Neural cell (in vitro differentiated cells): ENCODE measurements at regions not wholly inside any gene's neighbourhood (a gene's known extent, or its start where the extent isn't known, plus 50 kb on each side); places are given as distances from the start of the nearest gene placed in this dataset.

ENCODE experiments used
- H2AFZ ChIP-seq: fragments of 200-600, 300-800 bp; sonication (generic), shearing (Covaris generic); 2 replicates; pipeline ENCODE4 v1.6.0; 2014; ENCODE audit warnings: low read depth, mild to moderate bottlenecking, antibody characterized with exemption, low read length, moderate library complexity
- H3F3A ChIP-seq: fragments of 200-600 bp; shearing (Covaris generic); 2 replicates; pipeline ENCODE4 v1.6.1; 2016; ENCODE audit warnings: mild to moderate bottlenecking, moderate library complexity, mixed read lengths, antibody characterized with exemption, low read length; ENCODE audit not compliant: insufficient read depth, poor library complexity, severe bottlenecking
- H3K27ac ChIP-seq: fragments of 200-600, 300-800 bp; sonication (generic), shearing (Covaris generic); 2 replicates; pipeline ENCODE4 v1.5.1; 2014; ENCODE audit warnings: mild to moderate bottlenecking, low read length, moderate library complexity
- H3K27me3 ChIP-seq: fragments of 300-800, 200-600 bp; sonication (generic), shearing (Covaris generic); 2 replicates; pipeline ENCODE4 v1.6.0; 2014; ENCODE audit warnings: mild to moderate bottlenecking, low read depth, low read length, moderate library complexity; ENCODE audit not compliant: insufficient read depth
- H3K36me3 ChIP-seq: fragments of 300-800, 200-600 bp; sonication (generic), shearing (Covaris generic); 2 replicates; pipeline ENCODE4 v1.5.1; 2014; ENCODE audit warnings: mild to moderate bottlenecking, antibody characterized with exemption, low read length, moderate library complexity; ENCODE audit not compliant: insufficient read depth
- H3K4me2 ChIP-seq: fragments of 300-800, 200-600 bp; sonication (generic), shearing (Covaris generic); 2 replicates; pipeline ENCODE4 v1.6.0; 2014; ENCODE audit warnings: mild to moderate bottlenecking, low read length
- H3K4me3 ChIP-seq: fragments of 300-800, 200-600 bp; sonication (generic), shearing (Covaris generic); 2 replicates; pipeline ENCODE4 v1.5.1; 2014; ENCODE audit warnings: mild to moderate bottlenecking, low read length, moderate library complexity
- H3K79me2 ChIP-seq: fragments of 200-600 bp; shearing (Covaris generic); replicated peaks from 2 replicates; pipeline ENCODE4 v1.6.0; 2014; ENCODE audit warnings: mild to moderate bottlenecking, low read length, moderate library complexity; ENCODE audit not compliant: insufficient read depth
- H3K9ac ChIP-seq: fragments of 300-800, 200-600 bp; sonication (generic), shearing (Covaris generic); 2 replicates; pipeline ENCODE4 v1.6.1; 2016; ENCODE audit warnings: mild to moderate bottlenecking, low read length, mixed read lengths
- H3K9me2 ChIP-seq: fragments of 200-600 bp; shearing (Covaris generic); 2 replicates; pipeline ENCODE4 v1.6.1; 2016; ENCODE audit warnings: mild to moderate bottlenecking, low read length, mixed read lengths; ENCODE audit not compliant: insufficient read depth
- H3K9me3 ChIP-seq: fragments of 200-600, 300-800 bp; sonication (generic), shearing (Covaris generic); 2 replicates; pipeline ENCODE4 v1.6.1; 2016; ENCODE audit warnings: mild to moderate bottlenecking, mixed run types, low read length, moderate library complexity, mixed read lengths
- H4K20me1 ChIP-seq: fragments of 200-600 bp; shearing (Covaris generic); 2 replicates; pipeline ENCODE4 v1.6.1; 2016; ENCODE audit warnings: mild to moderate bottlenecking, mixed run types; ENCODE audit not compliant: insufficient read depth
- EP300 ChIP-seq: fragments of 450-650 bp; conservative IDR thresholded peaks from 2 replicates; pipeline ENCODE4 v1.6.1; 2014; ENCODE audit warnings: antibody characterized with exemption, mild to moderate bottlenecking, moderate library complexity; ENCODE audit not compliant: poor library complexity, severe bottlenecking
- EZH2 ChIP-seq: fragments of 200-600, 300-800 bp; shearing (Covaris generic), sonication (generic); IDR thresholded peaks from 2 replicates; pipeline ENCODE4 v1.6.1; 2014; ENCODE audit warnings: antibody characterized with exemption, low read length, borderline replicate concordance, mild to moderate bottlenecking; ENCODE audit not compliant: insufficient read depth, poor library complexity, severe bottlenecking
- MXI1 ChIP-seq: fragments of 450-650 bp; conservative IDR thresholded peaks from 2 replicates; pipeline ENCODE4 v1.6.1; 2014; ENCODE audit warnings: antibody characterized with exemption, mild to moderate bottlenecking; ENCODE audit not compliant: poor library complexity, severe bottlenecking
- POLR2AphosphoS5 ChIP-seq: IDR thresholded peaks from 2 replicates; pipeline ENCODE4 v1.6.1; 2012
- RAD21 ChIP-seq: fragments of 450-650 bp; conservative IDR thresholded peaks from 2 replicates; pipeline ENCODE4 v1.6.1; 2014; ENCODE audit warnings: antibody characterized with exemption, mild to moderate bottlenecking, moderate library complexity
- SMC3 ChIP-seq: fragments of 450-650 bp; conservative IDR thresholded peaks from 2 replicates; pipeline ENCODE4 v1.6.1; 2014; ENCODE audit warnings: antibody characterized with exemption, mild to moderate bottlenecking, moderate library complexity; ENCODE audit not compliant: poor library complexity
- TAF1 ChIP-seq: IDR thresholded peaks from 2 replicates; pipeline ENCODE4 v1.6.1; 2012; ENCODE audit warnings: low read depth
- TF ChIP-seq, protein P1 (sequence below): fragments of 450-650 bp; IDR thresholded peaks from 2 replicates; pipeline ENCODE4 v1.5.1; 2014; ENCODE audit warnings: antibody characterized with exemption, mild to moderate bottlenecking, moderate library complexity; ENCODE audit not compliant: poor library complexity, severe bottlenecking
- TF ChIP-seq, protein P2 (sequence below): IDR thresholded peaks from 2 replicates; pipeline ENCODE4 v1.6.1; 2012; ENCODE audit warnings: borderline replicate concordance

DNA sequence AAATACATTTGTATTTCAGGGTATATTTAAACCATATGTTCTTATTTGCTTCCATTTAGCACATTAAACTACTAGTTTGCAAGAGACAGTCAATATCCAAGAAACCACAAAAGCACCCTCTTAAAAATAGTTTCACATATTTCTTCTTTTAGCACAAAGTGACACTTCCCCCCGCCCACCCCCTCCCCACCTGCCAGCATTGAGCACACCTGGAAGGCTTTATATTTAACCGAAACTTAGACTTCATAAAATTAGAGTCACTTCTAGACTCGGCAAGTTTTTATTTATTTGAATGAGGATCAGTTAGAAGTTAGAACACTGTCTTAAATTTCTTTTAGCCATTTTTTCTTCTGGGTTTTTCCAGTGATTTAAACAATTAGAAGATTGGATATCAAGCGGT lies 355.9 kb upstream of the FIGN start:
- Histone ChIP-seq H3K9ac (no peak overlapping the region), H3K36me3 (no peaks in the 10 kb centered on the region), H3K9me3 (no peaks in the 10 kb centered on the region), H3K4me3 (no peak overlapping the region), H3K9me2 (no peaks in the 10 kb centered on the region), H3K79me2 (no peaks in the 10 kb centered on the region), H4K20me1 (no peaks in the 10 kb centered on the region), H3K27me3 (no peaks in the 10 kb centered on the region), H3K4me2 (no peak overlapping the region), H2AFZ (no peak overlapping the region), H3F3A (no peaks in the 10 kb centered on the region), H3K27ac (no peak overlapping the region)
- TF ChIP-seq, protein P1, sequence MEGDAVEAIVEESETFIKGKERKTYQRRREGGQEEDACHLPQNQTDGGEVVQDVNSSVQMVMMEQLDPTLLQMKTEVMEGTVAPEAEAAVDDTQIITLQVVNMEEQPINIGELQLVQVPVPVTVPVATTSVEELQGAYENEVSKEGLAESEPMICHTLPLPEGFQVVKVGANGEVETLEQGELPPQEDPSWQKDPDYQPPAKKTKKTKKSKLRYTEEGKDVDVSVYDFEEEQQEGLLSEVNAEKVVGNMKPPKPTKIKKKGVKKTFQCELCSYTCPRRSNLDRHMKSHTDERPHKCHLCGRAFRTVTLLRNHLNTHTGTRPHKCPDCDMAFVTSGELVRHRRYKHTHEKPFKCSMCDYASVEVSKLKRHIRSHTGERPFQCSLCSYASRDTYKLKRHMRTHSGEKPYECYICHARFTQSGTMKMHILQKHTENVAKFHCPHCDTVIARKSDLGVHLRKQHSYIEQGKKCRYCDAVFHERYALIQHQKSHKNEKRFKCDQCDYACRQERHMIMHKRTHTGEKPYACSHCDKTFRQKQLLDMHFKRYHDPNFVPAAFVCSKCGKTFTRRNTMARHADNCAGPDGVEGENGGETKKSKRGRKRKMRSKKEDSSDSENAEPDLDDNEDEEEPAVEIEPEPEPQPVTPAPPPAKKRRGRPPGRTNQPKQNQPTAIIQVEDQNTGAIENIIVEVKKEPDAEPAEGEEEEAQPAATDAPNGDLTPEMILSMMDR: no peak
- no peak for TF ChIP-seq POLR2AphosphoS5

DNA sequence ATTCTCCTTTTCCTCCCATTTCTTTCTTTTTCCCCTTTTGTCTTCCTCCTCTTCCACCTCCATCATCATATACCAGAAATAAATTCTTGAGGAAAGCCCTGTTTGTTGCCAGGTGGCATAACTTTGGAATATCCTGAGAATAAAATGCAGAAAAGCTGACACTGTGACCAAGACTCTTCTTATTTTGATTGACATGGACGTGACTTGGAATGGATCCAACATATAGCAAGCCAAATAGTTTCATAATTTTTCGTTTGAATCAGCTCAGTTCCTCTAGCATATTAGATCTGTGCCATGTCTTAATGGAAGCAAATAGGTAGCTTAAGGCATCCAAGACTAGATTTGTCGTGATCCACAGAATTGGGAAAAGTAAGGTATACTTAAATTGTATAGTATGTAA lies 354.7 kb upstream of the FIGN start:
- Histone ChIP-seq H3K27me3 (no peaks in the 10 kb centered on the region), H3K9me3 (no peaks in the 10 kb centered on the region), H3K9ac (no peak overlapping the region), H2AFZ (no peak overlapping the region), H3K9me2 (no peaks in the 10 kb centered on the region), H4K20me1 (no peaks in the 10 kb centered on the region), H3K79me2 (no peaks in the 10 kb centered on the region), H3K36me3 (no peaks in the 10 kb centered on the region), H3F3A (no peaks in the 10 kb centered on the region), H3K4me2 (no peak overlapping the region), H3K4me3 (no peak overlapping the region), H3K27ac (no peak overlapping the region)
- TF ChIP-seq POLR2AphosphoS5 (no peak), RAD21 (no peak), SMC3 (no peak), MXI1 (no peak), TAF1 (no peak), EP300 (no peak), EZH2 (no peak)
- TF ChIP-seq, protein P1: no peak
- TF ChIP-seq, protein P2, sequence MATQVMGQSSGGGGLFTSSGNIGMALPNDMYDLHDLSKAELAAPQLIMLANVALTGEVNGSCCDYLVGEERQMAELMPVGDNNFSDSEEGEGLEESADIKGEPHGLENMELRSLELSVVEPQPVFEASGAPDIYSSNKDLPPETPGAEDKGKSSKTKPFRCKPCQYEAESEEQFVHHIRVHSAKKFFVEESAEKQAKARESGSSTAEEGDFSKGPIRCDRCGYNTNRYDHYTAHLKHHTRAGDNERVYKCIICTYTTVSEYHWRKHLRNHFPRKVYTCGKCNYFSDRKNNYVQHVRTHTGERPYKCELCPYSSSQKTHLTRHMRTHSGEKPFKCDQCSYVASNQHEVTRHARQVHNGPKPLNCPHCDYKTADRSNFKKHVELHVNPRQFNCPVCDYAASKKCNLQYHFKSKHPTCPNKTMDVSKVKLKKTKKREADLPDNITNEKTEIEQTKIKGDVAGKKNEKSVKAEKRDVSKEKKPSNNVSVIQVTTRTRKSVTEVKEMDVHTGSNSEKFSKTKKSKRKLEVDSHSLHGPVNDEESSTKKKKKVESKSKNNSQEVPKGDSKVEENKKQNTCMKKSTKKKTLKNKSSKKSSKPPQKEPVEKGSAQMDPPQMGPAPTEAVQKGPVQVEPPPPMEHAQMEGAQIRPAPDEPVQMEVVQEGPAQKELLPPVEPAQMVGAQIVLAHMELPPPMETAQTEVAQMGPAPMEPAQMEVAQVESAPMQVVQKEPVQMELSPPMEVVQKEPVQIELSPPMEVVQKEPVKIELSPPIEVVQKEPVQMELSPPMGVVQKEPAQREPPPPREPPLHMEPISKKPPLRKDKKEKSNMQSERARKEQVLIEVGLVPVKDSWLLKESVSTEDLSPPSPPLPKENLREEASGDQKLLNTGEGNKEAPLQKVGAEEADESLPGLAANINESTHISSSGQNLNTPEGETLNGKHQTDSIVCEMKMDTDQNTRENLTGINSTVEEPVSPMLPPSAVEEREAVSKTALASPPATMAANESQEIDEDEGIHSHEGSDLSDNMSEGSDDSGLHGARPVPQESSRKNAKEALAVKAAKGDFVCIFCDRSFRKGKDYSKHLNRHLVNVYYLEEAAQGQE: no peak
